Gastrocnemius medialis (tissue), 4 donors: ENCODE measurements at regions not wholly inside any gene's neighbourhood (a gene's known extent, or its start where the extent isn't known, plus 50 kb on each side); places are given as distances from the start of the nearest gene placed in this dataset.

ENCODE experiments used
- CTCF ChIP-seq, 5 experiments: fragments of 450-650 bp in 3 of 5; fragments of 200-600 bp in 2 of 5; sonication (generic) in 2 of 5; IDR thresholded peaks in 4 of 5; conservative IDR thresholded peaks in 1 of 5; 1 replicate in 4 of 5; 2 replicates in 1 of 5; pipeline ENCODE4 v1.5.1; 2016 to 2019; ENCODE audit warnings: antibody characterized with exemption in 5 of 5, mild to moderate bottlenecking in 3 of 5, moderate library complexity in 3 of 5
- POLR2A ChIP-seq, 2 donors: fragments of 450-650 bp; IDR thresholded peaks; one replicate each; pipeline ENCODE4 v1.6.1; 2017; ENCODE audit warnings: antibody characterized with exemption in 2 of 2, mild to moderate bottlenecking in 2 of 2, moderate library complexity in 2 of 2

- TF ChIP-seq CTCF (IDR thresholded peaks at IDR 0.05 in 4 of 5, conservative IDR thresholded peaks at IDR 0.05 in 1 of 5) (no peak), POLR2A (IDR thresholded peaks at IDR 0.05) (no peak)
These were observed 96.3 kb upstream of the TNPO1 start for GRCh38 chr5:72720205-72720604.
